GM12878 (cell line): ENCODE measurements at regions not wholly inside any gene's neighbourhood (a gene's known extent, or its start where the extent isn't known, plus 50 kb on each side); places are given as distances from the start of the nearest gene placed in this dataset.

Experiments
- ATAC-seq: fragments of 200-7000 bp; cut with Tn5 transposase; 3 replicates; pipeline ENCODE4 v1.9.1; 2020; ENCODE audit warnings: mild to moderate bottlenecking, moderate library complexity
- BruUV-seq: library from RNA; stranded (reverse); fragments of 400-500 nt; replicated peaks from 2 replicates; lab custom pipeline; 2021; lab: Mats Ljungman, UMichigan
- CTCF ChIA-PET: fragments of 300-600 bp; sonication (Branson Sonifier 250); formaldehyde crosslinking; extraction: SDS; loops from one replicate; lab custom pipeline; 2021; ENCODE audit warnings: inconsistent platforms; lab: Yijun Ruan, JAX
- POLR2A ChIA-PET: fragments of 350-600 bp; formaldehyde crosslinking; extraction: SDS; loops from one replicate; lab custom pipeline; 2021; ENCODE audit warnings: inconsistent platforms; lab: Charles Lee
- RAD21 ChIA-PET: fragments of 300-600 bp; sonication (Branson Sonifier 250); formaldehyde crosslinking; loops from one replicate; lab custom pipeline; 2023; ENCODE audit warnings: antibody characterized with exemption; ENCODE audit not compliant: unreplicated experiment; lab: Charles Lee
- SMC1A ChIA-PET: fragments of 300-600 bp; sonication (Branson Sonifier 250); formaldehyde crosslinking; loops from one replicate; lab custom pipeline; 2023; ENCODE audit not compliant: unreplicated experiment, uncharacterized antibody; lab: Charles Lee
- DNase-seq: peaks from one replicate; pipeline ENCODE4 v3.0.0-alpha.2; 2011; ENCODE audit warnings: low read depth, low spot score
- FAIRE-seq: peaks from 3 replicates; lab custom pipeline; 2011; peaks lifted over from hg19 to GRCh38; lab: Jason Lieb, UNC
- H2AFZ ChIP-seq: 2 replicates; pipeline ENCODE4 v1.6.0; 2011; ENCODE audit warnings: low read depth, low read length, control low read depth; ENCODE audit not compliant: control insufficient read depth
- H3K27ac ChIP-seq: 2 replicates; pipeline ENCODE4 v1.5.1; 2011; ENCODE audit warnings: control low read depth; ENCODE audit not compliant: control insufficient read depth, insufficient read depth
- H3K27me3 ChIP-seq, 2 experiments: replicated peaks in 1 of 2; 2 replicates each; pipeline versions ENCODE4 v1.6.0 to v1.6.1; 2011; ENCODE audit warnings: low read length in 1 of 2; ENCODE audit not compliant: control insufficient read depth in 2 of 2, insufficient read depth in 2 of 2
- H3K36me3 ChIP-seq, 2 experiments: 2 replicates each; pipeline ENCODE4 v1.5.1; 2011; ENCODE audit warnings: low read length in 1 of 2; ENCODE audit not compliant: control insufficient read depth in 2 of 2, insufficient read depth in 2 of 2
- H3K4me1 ChIP-seq: 2 replicates; pipeline ENCODE4 v1.6.1; 2011; ENCODE audit warnings: mild to moderate bottlenecking, low read length, moderate library complexity, mixed read lengths; ENCODE audit not compliant: control insufficient read depth, insufficient read depth
- H3K4me2 ChIP-seq: 2 replicates; pipeline ENCODE4 v1.6.0; 2011; ENCODE audit warnings: control low read depth; ENCODE audit not compliant: control insufficient read depth, insufficient read depth
- H3K4me3 ChIP-seq: fragments of 200-600 bp; sonication (generic); 2 replicates; pipeline ENCODE4 v1.5.1; 2016
- H3K79me2 ChIP-seq: 2 replicates; pipeline ENCODE4 v1.6.0; 2011; ENCODE audit warnings: low read length; ENCODE audit not compliant: control insufficient read depth, insufficient read depth
- H3K9ac ChIP-seq: 2 replicates; pipeline ENCODE4 v1.8.0; 2011; ENCODE audit warnings: low read length, control low read depth, mixed read lengths; ENCODE audit not compliant: control insufficient read depth, insufficient read depth
- H3K9me3 ChIP-seq: replicated peaks from 3 replicates; pipeline ENCODE4 v1.5.1; 2011; ENCODE audit warnings: mild to moderate bottlenecking, low read length; ENCODE audit not compliant: control insufficient read depth, insufficient read depth
- H4K20me1 ChIP-seq: 2 replicates; pipeline ENCODE4 v1.6.0; 2011; ENCODE audit not compliant: control insufficient read depth, insufficient read depth
- BCL3 ChIP-seq: IDR thresholded peaks from 2 replicates; pipeline ENCODE4 v1.6.1; 2011; ENCODE audit warnings: borderline replicate concordance, low read depth, mild to moderate bottlenecking, moderate library complexity, low read length; ENCODE audit not compliant: insufficient read depth, poor library complexity, severe bottlenecking
- CREB1 ChIP-seq: IDR thresholded peaks from 2 replicates; pipeline ENCODE4 v1.6.1; 2012; ENCODE audit warnings: low read depth, mild to moderate bottlenecking, inconsistent platforms
- ESRRA ChIP-seq: IDR thresholded peaks from 2 replicates; pipeline ENCODE4 v1.6.1; 2012; ENCODE audit warnings: mild to moderate bottlenecking, low read length, improper control_type of control experiment
- ETV6 ChIP-seq, 2 experiments: fragments of 450-650 bp in 1 of 2; IDR thresholded peaks in 1 of 2; conservative IDR thresholded peaks in 1 of 2; 2 replicates each; pipeline ENCODE4 v1.6.1; 2014; ENCODE audit warnings: antibody characterized with exemption in 1 of 2, borderline replicate concordance in 1 of 2, low read depth in 1 of 2, mild to moderate bottlenecking in 1 of 2, moderate library complexity in 1 of 2
- FOXK2 ChIP-seq: fragments of 450-650 bp; IDR thresholded peaks from 2 replicates; pipeline ENCODE4 v1.6.1; 2017; ENCODE audit warnings: mild to moderate bottlenecking, moderate library complexity
- FOXM1 ChIP-seq: IDR thresholded peaks from 2 replicates; pipeline ENCODE4 v1.6.1; 2012; ENCODE audit warnings: low read depth, mild to moderate bottlenecking, inconsistent platforms, low read length, moderate library complexity
- JUNB ChIP-seq: IDR thresholded peaks from 2 replicates; pipeline ENCODE4 v1.6.1; 2016; ENCODE audit warnings: antibody characterized with exemption, mild to moderate bottlenecking
- KDM1A ChIP-seq: fragments of 200-600 bp; sonication (generic); IDR thresholded peaks from 2 replicates; pipeline ENCODE4 v1.6.1; 2016; ENCODE audit warnings: borderline replicate concordance
- PBX3 ChIP-seq: IDR thresholded peaks from 2 replicates; pipeline ENCODE4 v1.6.1; 2011; ENCODE audit warnings: mild to moderate bottlenecking, low read depth, low read length, moderate library complexity; ENCODE audit not compliant: insufficient replicate concordance
- SIN3A ChIP-seq: IDR thresholded peaks from 2 replicates; pipeline ENCODE4 v1.6.1; 2012; ENCODE audit warnings: low read depth, low read length, improper control_type of control experiment
- SIX5 ChIP-seq: IDR thresholded peaks from 2 replicates; pipeline ENCODE4 v1.6.1; 2011; ENCODE audit warnings: mild to moderate bottlenecking, low read depth, low read length, moderate library complexity; ENCODE audit not compliant: severe bottlenecking
- TAF1 ChIP-seq: IDR thresholded peaks from 2 replicates; pipeline ENCODE4 v1.6.1; 2011; ENCODE audit warnings: mild to moderate bottlenecking, low read depth, low read length, borderline replicate concordance
- TARDBP ChIP-seq: IDR thresholded peaks from 2 replicates; pipeline ENCODE4 v1.6.1; 2016; ENCODE audit warnings: borderline replicate concordance
- ZNF24 ChIP-seq: fragments of 450-650 bp; IDR thresholded peaks from 2 replicates; pipeline ENCODE4 v1.6.1; 2017; ENCODE audit warnings: antibody characterized with exemption, mild to moderate bottlenecking
- ZNF622 ChIP-seq: fragments of 450-650 bp; IDR thresholded peaks from 2 replicates; pipeline ENCODE4 v1.6.1; 2017; ENCODE audit warnings: mild to moderate bottlenecking, inconsistent platforms
- WGBS: methylation state at CpG from one replicate; pipeline ENCODE4 v1.1.6; 2016; ENCODE audit warnings: low lambda C conversion rate; ENCODE audit not compliant: insufficient replicate concordance, insufficient coverage; ENCODE audit errors: missing lambda C conversion rate; 5-methylcytosine and 5-hydroxymethylcytosine counted together
- in situ Hi-C: fragments of 300-500 bp; cut with MboI; formaldehyde crosslinking; loops from 9 replicates; pipeline ENCODE4 v1.14.3; 2018; ENCODE audit warnings: mixed read lengths
- intact Hi-C: fragments of 100-400 bp; cut with micrococcal nuclease; formaldehyde crosslinking; loops from one replicate; pipeline ENCODE4 v1.14.2; 2022; ENCODE audit not compliant: unreplicated experiment

DNA sequence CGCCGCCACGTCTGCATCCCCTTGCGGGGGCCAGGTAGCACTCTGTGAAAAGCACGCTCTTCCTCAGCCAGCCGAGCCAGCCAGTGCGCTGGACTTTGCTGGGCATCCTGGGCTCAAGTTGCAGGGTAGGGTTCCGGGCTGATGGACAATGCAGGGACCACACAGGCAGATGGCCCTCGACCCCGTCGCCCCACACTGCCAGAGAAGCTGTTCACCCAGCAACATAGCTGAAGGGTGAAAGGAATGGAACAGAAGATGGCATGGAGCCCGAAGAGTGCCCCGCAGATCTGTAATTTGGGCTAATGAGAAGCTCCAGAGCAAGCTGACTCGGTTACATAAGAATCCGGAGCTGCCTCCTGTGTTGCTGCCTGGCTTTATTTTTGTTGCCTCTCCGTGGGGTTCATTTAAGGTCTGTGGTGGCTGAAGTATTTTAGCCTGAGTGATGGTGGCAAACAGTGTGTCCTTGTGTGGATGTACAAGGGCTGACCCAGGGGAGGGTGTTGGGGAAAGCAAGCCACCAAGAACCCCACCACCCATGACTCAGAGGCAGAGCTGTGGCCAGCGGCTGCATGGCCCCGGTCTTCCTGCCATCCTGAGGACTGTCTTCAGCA is 105.8 kb downstream of the SOX1 start:
- H3K4me2 ChIP-seq: no peak overlapping the region
- RAD21 ChIA-PET: no interaction called here
- intact Hi-C loops: no loop called here

DNA sequence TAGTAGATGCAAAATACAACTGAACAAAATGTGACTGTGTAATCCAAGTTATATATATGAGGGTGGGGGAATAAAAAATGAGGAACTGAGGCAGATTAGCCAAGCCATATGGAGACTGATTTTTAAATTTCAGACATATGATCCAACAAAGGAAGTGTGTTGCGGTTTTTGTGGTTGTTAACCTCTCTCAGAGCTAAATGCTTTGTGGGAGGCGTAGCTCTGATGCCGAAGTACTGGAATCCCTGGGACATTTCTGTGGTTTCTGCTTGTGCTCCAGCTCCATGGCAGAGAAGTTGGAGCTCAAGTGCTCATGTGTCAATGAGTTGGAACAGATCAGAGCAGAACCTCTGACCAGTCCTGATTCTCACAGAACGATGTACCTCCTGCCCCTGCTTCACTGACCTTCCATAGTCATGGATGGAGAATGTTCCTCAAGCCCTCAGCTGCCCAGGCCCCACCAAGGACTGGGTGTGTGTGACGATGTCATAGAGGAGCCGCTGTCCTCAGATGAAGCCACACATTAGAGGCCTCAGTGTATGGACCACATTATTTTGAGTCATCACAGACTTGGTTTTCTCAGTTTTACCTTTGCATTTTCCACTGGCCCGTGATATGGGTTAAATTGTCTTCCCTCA is 107.6 kb downstream of the SOX1 start:
- H3K36me3 ChIP-seq: no peaks in the 10 kb centered on the region
- SMC1A ChIA-PET: no interaction called here
- no peaks in the 10 kb centered on the region for H3K27me3 ChIP-seq
- in situ Hi-C loops: no loop called here
- H3K4me3 ChIP-seq: no peak overlapping the region
- POLR2A ChIA-PET: no interaction called here
- H3K9ac ChIP-seq: no peak overlapping the region
- CTCF ChIA-PET: no interaction called here
- BruUV-seq: no TSS peak
- intact Hi-C loops: no loop called here
- ATAC-seq (no peak), FAIRE-seq (no peak), DNase-seq (no peak)
- no peak overlapping the region for H2AFZ ChIP-seq
- no peaks in the 10 kb centered on the region for H3K4me1 ChIP-seq
- H3K9me3 ChIP-seq: no peaks in the 10 kb centered on the region; the same call in 2 of the 3 replicates
- no peaks in the 10 kb centered on the region for H3K79me2 ChIP-seq
- RAD21 ChIA-PET: no interaction called here
- no peaks in the 10 kb centered on the region for H4K20me1 ChIP-seq
- WGBS: 22% methylated on average over 7 of the region's 7 CpGs
- H3K4me2 ChIP-seq: no peak overlapping the region
- H3K27ac ChIP-seq: no peak overlapping the region
- TF ChIP-seq TAF1 (no peak), FOXM1 (no peak), TARDBP (no peak), ETV6 (conservative IDR thresholded peaks at IDR 0.05 in 1 of 2, IDR thresholded peaks at IDR 0.05 in 1 of 2; ENCODE audit: borderline replicate concordance in 1 of 2, low read depth in 1 of 2) (no peak), ESRRA (no peak), JUNB (no peak), KDM1A (no peak), ZNF622 (no peak), ZNF24 (no peak), BCL3 (no peak)

More for the DNA sequence above, 105.8 kb downstream of the SOX1 start:
- WGBS: 37% methylated on average over 18 of the region's 18 CpGs
- H3K36me3 ChIP-seq: no peaks in the 10 kb centered on the region
- H3K27me3 ChIP-seq: no peaks in the 10 kb centered on the region
- H3K79me2 ChIP-seq: no peaks in the 10 kb centered on the region
- in situ Hi-C loops: no loop called here
- no peak overlapping the region for H3K27ac ChIP-seq
- no peaks in the 10 kb centered on the region for H4K20me1 ChIP-seq
- H3K4me1 ChIP-seq: no peaks in the 10 kb centered on the region
- no peak overlapping the region for H3K4me3 ChIP-seq
- no TSS peak for BruUV-seq
- TF ChIP-seq PBX3 (no peak), CREB1 (no peak), SIX5 (no peak), FOXK2 (no peak), SIN3A (no peak)
- DNase-seq (no peak), FAIRE-seq (no peak), ATAC-seq (no peak)
- SMC1A ChIA-PET: no interaction called here
- no peaks in the 10 kb centered on the region; the same call in 2 of the 3 replicates for H3K9me3 ChIP-seq
- CTCF ChIA-PET: no interaction called here
- no peak overlapping the region for H2AFZ ChIP-seq
- H3K9ac ChIP-seq: no peak overlapping the region
- POLR2A ChIA-PET: no interaction called here
